T-helper 17 cell (primary cell): ENCODE measurements at regions not wholly inside any gene's neighbourhood (a gene's known extent, or its start where the extent isn't known, plus 50 kb on each side); places are given as distances from the start of the nearest gene placed in this dataset.

Source experiments
- ATAC-seq: fragments of 150-1000 bp; cut with Tn5 transposase; 2 replicates; pipeline ENCODE4 v1.10.0; 2021; ENCODE audit warnings: mild to moderate bottlenecking, moderate library complexity
- DNase-seq, 3 donors: peaks; one replicate each; pipeline versions ENCODE4 v3.0.0 to v3.0.0-alpha.2; 2020 to 2021
- H3K9me3 ChIP-seq: one replicate; pipeline ENCODE4 v1.7.0; 2013; ENCODE audit warnings: low read length, mild to moderate bottlenecking; ENCODE audit not compliant: control insufficient read depth, poor library complexity, severe bottlenecking
- H3K27ac Mint-ChIP-seq: one replicate; pipeline ENCODE4 v1.8.0; 2022; ENCODE audit warnings: mild to moderate bottlenecking, moderate library complexity, mixed read lengths
- H3K27me3 Mint-ChIP-seq: one replicate; pipeline ENCODE4 v1.8.0; 2022; ENCODE audit warnings: mixed read lengths
- H3K36me3 Mint-ChIP-seq: one replicate; pipeline ENCODE4 v1.8.0; 2022; ENCODE audit warnings: low read depth, mixed read lengths
- H3K4me1 Mint-ChIP-seq: one replicate; pipeline ENCODE4 v1.8.0; 2022; ENCODE audit warnings: mild to moderate bottlenecking, mixed read lengths
- H3K4me3 Mint-ChIP-seq: one replicate; pipeline ENCODE4 v1.8.0; 2022; ENCODE audit warnings: mild to moderate bottlenecking, moderate library complexity, mixed read lengths

DNA sequence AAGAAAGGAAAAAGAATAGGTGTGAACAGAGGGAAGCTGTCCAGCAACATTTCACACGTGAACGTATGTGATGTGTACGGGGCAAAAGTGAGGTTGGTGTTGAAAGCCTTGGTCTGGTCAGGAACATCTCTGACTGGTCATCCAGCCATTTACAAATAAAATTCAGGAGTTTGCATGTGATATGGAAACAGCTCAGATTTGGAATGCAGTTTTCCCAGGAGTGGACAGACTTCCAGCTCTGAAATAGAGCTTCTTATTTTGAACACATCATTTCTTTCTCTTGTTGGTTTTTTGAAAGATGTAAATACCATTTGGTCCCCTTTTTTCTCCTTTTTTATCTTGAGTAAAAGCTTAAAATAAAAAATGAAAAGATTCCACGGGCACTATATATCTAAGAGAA lies 566.2 kb upstream of the ZFHX3 start:
- DNase-seq: no peak
- no peak overlapping the region for H3K27ac Mint-ChIP-seq
- peaks cover 13% of the 10 kb centered on the region for H3K27me3 Mint-ChIP-seq
- no peak overlapping the region for H3K4me3 Mint-ChIP-seq
- H3K4me1 Mint-ChIP-seq: no peaks in the 10 kb centered on the region
- no peaks in the 10 kb centered on the region for H3K9me3 ChIP-seq
- no peaks in the 10 kb centered on the region for H3K36me3 Mint-ChIP-seq
- no peak for ATAC-seq

DNA sequence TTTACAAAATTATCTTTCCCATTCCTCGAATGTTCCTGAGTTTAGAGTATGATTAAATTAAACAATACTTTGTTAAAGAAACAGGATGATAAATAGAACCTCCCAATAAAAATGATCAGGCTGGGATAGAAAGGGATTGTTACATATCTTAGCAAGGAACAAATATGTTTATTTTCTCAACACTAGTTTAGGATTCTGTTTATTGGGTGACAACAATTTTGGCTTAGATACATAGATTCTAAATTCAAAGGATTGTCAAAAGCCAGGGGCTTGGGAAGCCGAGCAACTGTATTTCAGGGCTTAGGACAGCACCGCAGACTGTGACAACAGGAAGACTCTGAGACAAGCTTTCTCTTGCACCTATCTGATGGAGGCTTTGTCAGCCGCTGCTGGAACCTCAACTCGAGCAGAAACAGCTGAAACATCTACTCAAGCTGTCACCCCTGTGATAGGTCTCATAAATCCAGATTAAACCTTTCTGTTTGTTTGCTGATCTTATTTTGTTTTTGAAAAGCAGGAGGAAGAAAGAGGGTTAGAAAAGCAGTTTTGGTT lies 562.8 kb upstream of the ZFHX3 start:
- no peak overlapping the region for H3K27ac Mint-ChIP-seq
- H3K9me3 ChIP-seq: no peaks in the 10 kb centered on the region
- no peak overlapping the region for H3K4me3 Mint-ChIP-seq
- no peaks in the 10 kb centered on the region for H3K4me1 Mint-ChIP-seq
- ATAC-seq (no peak), DNase-seq (no peak)
- peaks cover 17% of the 10 kb centered on the region for H3K27me3 Mint-ChIP-seq
- no peaks in the 10 kb centered on the region for H3K36me3 Mint-ChIP-seq

DNA sequence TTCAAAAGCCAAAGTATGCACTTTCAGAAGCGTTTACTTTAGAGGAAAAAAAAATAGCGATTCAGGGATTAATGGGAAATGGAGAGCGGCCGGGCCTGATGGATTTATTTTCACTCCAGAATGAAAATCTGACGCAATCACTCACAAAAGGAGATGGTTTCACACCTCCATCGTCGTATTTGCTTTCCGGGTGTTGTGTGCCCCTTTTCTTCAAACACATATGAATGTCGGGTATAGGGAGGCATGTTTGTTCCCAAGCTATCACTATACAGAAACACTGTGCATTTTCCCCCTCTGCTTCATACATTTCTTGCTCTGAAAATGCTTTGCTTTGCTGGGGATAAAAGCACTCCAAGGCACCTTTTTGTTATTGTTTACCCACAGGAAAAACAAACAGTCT lies 562.2 kb upstream of the ZFHX3 start:
- Mint-ChIP-seq H3K27ac (no peak overlapping the region), H3K4me3 (no peak overlapping the region), H3K27me3 (peaks cover 17% of the 10 kb centered on the region), H3K4me1 (no peaks in the 10 kb centered on the region), H3K36me3 (no peaks in the 10 kb centered on the region)
- DNase-seq: no peak
- no peak for ATAC-seq
- no peaks in the 10 kb centered on the region for H3K9me3 ChIP-seq

DNA sequence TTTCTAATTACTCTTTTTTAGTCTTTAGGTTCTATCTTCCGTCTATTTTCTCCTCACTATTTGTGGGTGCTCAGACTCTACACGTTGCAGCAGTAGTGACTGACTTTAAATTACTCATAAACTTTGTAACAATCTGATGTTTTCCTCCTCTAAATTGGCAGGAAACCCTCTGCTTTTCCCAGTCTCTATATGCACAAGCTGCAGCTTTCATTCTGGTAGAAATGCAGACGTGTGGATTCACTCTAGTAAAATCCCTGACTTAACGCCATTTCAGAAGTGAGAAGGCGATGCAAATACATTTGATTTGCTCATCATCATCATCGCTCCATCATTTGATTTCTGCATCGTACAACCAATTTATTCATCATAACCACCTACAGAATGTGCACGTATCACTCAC lies 561.0 kb upstream of the ZFHX3 start:
- ATAC-seq (no peak), DNase-seq (no peak)
- Mint-ChIP-seq H3K27ac (no peak overlapping the region), H3K36me3 (no peaks in the 10 kb centered on the region), H3K4me3 (no peak overlapping the region), H3K27me3 (peaks cover 14% of the 10 kb centered on the region), H3K4me1 (no peaks in the 10 kb centered on the region)
- no peaks in the 10 kb centered on the region for H3K9me3 ChIP-seq

DNA sequence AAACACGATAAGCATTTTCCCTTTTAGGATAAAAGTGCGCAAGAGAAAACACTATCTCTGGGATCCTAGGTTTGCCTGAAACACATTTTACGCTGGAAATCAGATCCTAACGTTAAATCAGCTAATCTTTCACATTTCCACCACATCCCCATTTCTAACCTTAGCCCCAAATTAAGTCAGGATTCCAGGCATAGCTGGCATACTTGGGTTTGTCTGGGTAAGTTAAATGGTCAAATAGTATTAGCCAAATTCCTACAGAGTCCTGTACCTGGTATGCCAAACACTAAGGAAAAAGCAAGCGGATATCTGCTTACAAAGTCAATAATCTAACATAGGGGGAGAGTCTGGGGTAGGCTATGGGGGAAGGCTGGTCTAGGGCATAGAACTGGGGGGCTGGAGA lies 557.4 kb upstream of the ZFHX3 start:
- Mint-ChIP-seq H3K4me3 (no peak overlapping the region), H3K4me1 (no peaks in the 10 kb centered on the region), H3K27me3 (peaks cover 5% of the 10 kb centered on the region), H3K27ac (no peak overlapping the region), H3K36me3 (no peaks in the 10 kb centered on the region)
- H3K9me3 ChIP-seq: no peaks in the 10 kb centered on the region
- DNase-seq: no peak
- ATAC-seq: no peak

DNA sequence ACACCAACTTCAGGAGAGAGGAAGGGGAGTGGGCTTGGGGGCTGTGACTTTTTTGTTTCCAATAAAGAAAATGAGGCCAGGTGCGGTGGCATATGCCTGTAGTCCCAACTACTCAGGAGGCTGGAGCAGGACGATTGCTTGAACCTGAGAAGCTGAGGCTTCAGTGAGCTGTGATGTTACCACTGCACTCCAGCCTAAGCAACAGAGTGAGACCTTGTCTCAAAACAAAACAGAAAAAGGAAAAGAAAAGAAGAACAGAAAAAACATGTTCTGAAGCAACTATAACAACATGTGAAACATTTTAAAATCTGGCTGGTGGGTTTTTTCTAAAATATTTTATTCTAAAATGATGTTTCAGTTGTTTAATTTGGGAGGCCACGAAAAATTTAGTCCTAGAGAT lies 554.0 kb upstream of the ZFHX3 start:
- H3K27me3 Mint-ChIP-seq: no peaks in the 10 kb centered on the region
- H3K27ac Mint-ChIP-seq: no peak overlapping the region
- ATAC-seq: no peak
- H3K9me3 ChIP-seq: no peaks in the 10 kb centered on the region
- DNase-seq: no peak
- H3K4me1 Mint-ChIP-seq: no peaks in the 10 kb centered on the region
- H3K4me3 Mint-ChIP-seq: no peak overlapping the region
- no peaks in the 10 kb centered on the region for H3K36me3 Mint-ChIP-seq

DNA sequence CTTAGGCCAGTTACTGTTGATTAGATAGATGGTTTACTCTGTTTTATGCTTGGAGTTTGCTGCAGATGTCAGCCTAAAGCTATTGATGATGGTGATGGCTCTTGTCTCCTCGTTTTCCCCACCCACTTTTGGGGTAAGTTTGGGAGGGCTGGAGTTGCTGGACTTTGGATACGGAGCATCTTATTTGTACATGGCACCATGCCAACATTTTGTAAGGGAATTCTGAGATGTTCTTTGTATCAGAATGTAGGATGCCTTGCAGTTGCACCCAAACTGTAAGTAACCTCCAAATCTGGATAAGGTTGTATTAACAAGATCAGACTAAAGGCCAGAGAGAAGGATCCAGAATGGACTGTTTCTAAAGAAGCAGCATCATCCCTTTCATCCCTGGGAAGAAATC lies 551.9 kb upstream of the ZFHX3 start:
- H3K9me3 ChIP-seq: no peaks in the 10 kb centered on the region
- Mint-ChIP-seq H3K27me3 (no peaks in the 10 kb centered on the region), H3K4me3 (no peak overlapping the region), H3K4me1 (no peaks in the 10 kb centered on the region), H3K36me3 (no peaks in the 10 kb centered on the region), H3K27ac (no peak overlapping the region)
- DNase-seq (no peak), ATAC-seq (no peak)

DNA sequence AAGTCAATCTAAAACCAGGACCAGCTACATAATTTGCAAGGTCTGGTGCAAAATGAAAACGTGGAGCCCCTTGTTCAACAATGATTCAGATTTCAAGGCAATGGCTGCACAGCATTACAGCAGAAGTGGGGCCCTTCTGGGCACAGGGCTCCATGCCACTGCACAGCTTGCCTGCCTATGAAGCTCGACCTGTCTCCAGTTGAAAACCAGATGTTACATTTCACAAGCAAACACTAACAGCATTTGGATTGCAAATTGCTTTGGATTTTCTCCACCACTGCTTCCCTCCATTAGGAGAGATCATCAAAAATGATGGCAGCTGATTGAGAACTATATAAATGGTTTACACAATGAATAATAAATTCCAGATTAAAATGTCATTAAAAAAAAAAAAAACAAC lies 551.4 kb upstream of the ZFHX3 start:
- H3K9me3 ChIP-seq: no peaks in the 10 kb centered on the region
- no peaks in the 10 kb centered on the region for H3K36me3 Mint-ChIP-seq
- H3K4me3 Mint-ChIP-seq: no peak overlapping the region
- ATAC-seq (no peak), DNase-seq (no peak)
- no peaks in the 10 kb centered on the region for H3K27me3 Mint-ChIP-seq
- H3K27ac Mint-ChIP-seq: no peak overlapping the region
- H3K4me1 Mint-ChIP-seq: no peaks in the 10 kb centered on the region

DNA sequence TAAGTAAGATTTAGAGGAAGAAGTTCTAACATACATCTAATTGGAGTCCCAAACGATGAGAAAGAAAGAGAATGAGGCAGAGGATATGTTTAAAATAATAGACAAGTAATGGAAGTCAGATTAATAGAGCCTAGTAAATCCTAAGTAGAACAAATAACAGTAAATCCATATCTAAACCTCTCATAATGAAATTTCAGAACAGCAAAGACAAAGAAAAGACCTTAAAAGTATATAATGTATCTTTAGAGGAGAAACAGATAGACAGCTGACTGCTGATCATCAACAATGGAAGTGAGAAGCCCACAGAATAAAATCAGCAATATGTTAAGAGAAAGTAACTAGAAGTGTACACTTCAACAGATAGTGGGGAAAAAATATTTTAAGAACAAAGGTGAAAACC lies 536.2 kb upstream of the ZFHX3 start:
- H3K4me3 Mint-ChIP-seq: no peak overlapping the region
- ATAC-seq (no peak), DNase-seq (no peak)
- no peak overlapping the region for H3K27ac Mint-ChIP-seq
- H3K36me3 Mint-ChIP-seq: no peaks in the 10 kb centered on the region
- no peaks in the 10 kb centered on the region for H3K9me3 ChIP-seq
- H3K4me1 Mint-ChIP-seq: no peaks in the 10 kb centered on the region
- H3K27me3 Mint-ChIP-seq: no peaks in the 10 kb centered on the region

DNA sequence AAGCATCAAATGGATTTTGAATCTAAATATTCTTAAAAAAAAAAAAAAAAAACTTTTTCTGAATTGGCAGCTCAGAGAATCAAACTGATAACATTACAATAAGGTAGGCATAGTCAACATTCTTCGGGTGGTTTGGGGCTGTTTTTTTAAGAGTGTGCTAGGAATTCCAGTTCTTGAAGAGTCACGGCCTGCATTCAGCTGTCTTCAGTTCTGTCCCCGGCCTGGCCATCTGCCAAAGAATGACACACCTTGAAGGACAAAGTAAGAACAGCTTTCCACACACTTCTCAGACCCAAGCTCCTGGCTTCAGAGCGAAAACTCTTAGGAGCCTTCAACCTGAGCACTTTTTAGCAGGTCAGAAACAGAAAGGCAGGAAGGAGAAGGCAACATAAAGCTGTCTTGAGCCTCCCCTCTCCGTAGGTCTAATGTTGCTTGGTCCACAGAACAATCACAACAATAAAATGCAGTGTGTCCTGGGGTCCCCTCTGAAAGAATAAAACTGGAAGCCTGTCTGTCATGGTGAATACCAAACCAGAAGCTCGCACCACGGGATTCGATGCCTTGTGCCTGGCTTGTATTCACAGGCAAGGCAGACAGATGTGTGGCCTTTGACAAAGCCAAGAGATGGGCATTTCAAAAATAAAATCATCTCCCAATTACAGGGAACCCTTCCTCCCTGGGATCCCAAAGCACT lies 524.4 kb upstream of the ZFHX3 start:
- DNase-seq (no peak), ATAC-seq (no peak)
- Mint-ChIP-seq H3K36me3 (no peaks in the 10 kb centered on the region), H3K27me3 (peaks cover 7% of the 10 kb centered on the region), H3K27ac (no peak overlapping the region), H3K4me3 (no peak overlapping the region), H3K4me1 (no peaks in the 10 kb centered on the region)
- H3K9me3 ChIP-seq: no peaks in the 10 kb centered on the region

DNA sequence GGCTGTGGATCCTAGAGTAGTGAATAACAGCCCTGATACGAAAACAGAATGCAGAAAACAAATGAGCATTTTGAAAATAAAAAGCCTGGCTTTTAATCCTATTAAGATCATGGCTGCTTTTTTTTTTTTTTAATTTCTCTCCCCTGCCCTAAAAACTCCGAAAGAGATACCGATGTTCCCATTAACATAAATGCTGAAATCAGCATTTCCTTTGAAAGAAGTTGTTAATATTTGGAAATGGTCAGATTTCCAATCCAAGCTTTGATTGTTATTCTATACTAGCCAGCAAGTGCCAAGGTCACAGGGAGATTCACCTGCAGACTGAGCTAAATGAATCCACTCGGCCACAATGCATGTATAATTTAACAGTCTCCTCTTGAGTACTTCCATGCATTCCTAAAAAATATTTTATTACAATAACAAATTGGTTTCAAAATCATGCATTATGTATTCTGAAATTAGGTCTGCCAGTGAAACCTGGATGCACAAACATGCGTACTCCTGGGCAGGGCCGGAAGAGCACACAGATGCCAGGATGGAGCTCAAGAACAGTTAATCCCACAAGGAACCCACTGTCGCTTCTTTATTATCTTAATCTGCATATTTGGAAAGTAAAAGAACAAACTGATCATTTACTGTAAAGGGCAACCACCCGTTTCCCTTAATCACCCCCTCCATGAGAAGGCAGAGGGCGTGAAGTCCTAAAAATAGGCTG lies 521.5 kb upstream of the ZFHX3 start:
- no peaks in the 10 kb centered on the region for H3K36me3 Mint-ChIP-seq
- DNase-seq: no peak
- H3K27ac Mint-ChIP-seq: no peak overlapping the region
- no peaks in the 10 kb centered on the region for H3K9me3 ChIP-seq
- ATAC-seq: no peak
- peaks cover 7% of the 10 kb centered on the region for H3K27me3 Mint-ChIP-seq
- no peaks in the 10 kb centered on the region for H3K4me1 Mint-ChIP-seq
- H3K4me3 Mint-ChIP-seq: no peak overlapping the region

DNA sequence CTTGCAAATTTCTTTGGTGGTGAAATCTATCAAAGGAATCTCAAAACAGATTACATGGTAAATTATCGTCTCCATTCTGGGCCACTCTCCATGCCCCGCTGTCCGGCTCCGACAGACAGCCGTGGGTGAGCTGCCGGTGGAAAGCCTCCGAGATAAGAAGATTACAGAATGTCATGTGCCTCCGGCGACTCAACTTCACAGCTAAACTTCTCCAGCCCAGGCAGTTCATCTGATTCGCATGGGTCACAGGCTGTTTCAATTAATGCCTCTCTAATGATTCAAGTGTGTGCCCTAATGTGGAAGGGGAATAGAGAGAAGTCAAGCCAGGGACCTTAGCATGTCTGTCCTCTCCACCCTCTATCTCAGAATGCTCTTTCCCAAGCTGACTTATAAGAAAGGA lies 520.8 kb upstream of the ZFHX3 start:
- Mint-ChIP-seq H3K4me3 (no peak overlapping the region), H3K27ac (no peak overlapping the region), H3K27me3 (peaks cover 7% of the 10 kb centered on the region), H3K36me3 (no peaks in the 10 kb centered on the region), H3K4me1 (no peaks in the 10 kb centered on the region)
- H3K9me3 ChIP-seq: no peaks in the 10 kb centered on the region
- no peak for ATAC-seq
- no peak for DNase-seq

DNA sequence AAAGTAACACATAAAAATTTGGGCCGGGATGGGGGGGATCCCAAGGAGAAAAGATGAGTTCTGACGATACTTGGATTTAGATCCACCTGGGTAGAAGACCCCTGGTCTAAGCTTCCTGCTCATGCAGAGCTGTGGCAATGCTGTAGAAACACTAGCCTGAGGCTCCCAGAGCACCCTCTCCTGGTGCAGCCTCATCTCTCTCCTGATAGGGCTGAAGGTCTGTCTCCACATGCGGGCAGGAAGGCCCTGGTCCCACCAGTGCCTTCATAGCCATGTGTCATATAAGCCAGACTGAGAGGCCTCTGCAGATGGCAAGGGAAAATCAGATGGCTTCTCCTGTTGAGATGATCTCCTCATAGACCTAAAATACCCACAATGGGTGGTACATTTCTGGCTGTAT lies 518.0 kb upstream of the ZFHX3 start:
- H3K27me3 Mint-ChIP-seq: peaks cover 7% of the 10 kb centered on the region

DNA sequence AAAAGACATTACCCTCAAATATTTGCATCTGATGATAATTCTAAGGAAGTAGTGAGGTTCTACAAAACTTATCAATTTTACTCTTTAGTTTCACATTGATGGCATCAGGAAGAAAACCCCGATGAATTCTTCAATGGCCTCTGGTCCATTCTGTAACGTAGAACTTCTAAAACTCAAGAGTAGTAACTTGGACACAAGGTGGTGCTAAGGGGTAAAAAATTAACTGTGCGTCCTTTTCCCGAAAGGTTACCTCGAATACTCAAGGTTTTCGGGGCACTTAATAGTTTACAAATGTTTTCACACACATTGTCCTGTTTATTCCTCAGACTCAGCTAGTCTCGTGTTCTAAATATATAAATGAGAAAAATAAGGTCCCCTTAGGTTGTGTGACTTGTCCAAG lies 517.3 kb upstream of the ZFHX3 start:
- Mint-ChIP-seq H3K27ac (no peak overlapping the region), H3K27me3 (peaks cover 12% of the 10 kb centered on the region), H3K4me1 (no peaks in the 10 kb centered on the region), H3K4me3 (no peak overlapping the region), H3K36me3 (no peaks in the 10 kb centered on the region)
- H3K9me3 ChIP-seq: no peaks in the 10 kb centered on the region
- DNase-seq (no peak), ATAC-seq (no peak)

More for the DNA sequence above, 518.0 kb upstream of the ZFHX3 start:
- DNase-seq (no peak), ATAC-seq (no peak)
- H3K9me3 ChIP-seq: no peaks in the 10 kb centered on the region
- H3K4me3 Mint-ChIP-seq: no peak overlapping the region
- no peak overlapping the region for H3K27ac Mint-ChIP-seq
- H3K36me3 Mint-ChIP-seq: no peaks in the 10 kb centered on the region
- H3K4me1 Mint-ChIP-seq: no peaks in the 10 kb centered on the region
